Astrocyte of the cerebellum (primary cell): ENCODE measurements at regions not wholly inside any gene's neighbourhood (a gene's known extent, or its start where the extent isn't known, plus 50 kb on each side); places are given as distances from the start of the nearest gene placed in this dataset.
A peak's percentile ranks its signal among the peaks of the same experiment; 100 is the strongest.

Experiments used
- DNase-seq: peaks from one replicate; pipeline ENCODE4 v3.0.0-alpha.2; 2011; ENCODE audit warnings: low read depth
- H3K4me3 ChIP-seq: 2 replicates; pipeline ENCODE4 v1.5.1; 2011; ENCODE audit warnings: mild to moderate bottlenecking, low read depth, low read length, moderate library complexity
- in situ Hi-C: cut with HindIII; loops from 2 replicates; pipeline ENCODE4 v1.10.0; 2017; ENCODE audit warnings: low sequenced_read_pairs
- TF ChIP-seq, protein P1 (sequence below): IDR thresholded peaks from 2 replicates; pipeline ENCODE4 v1.5.1; 2012; ENCODE audit warnings: low read length, low read depth, moderate library complexity, mild to moderate bottlenecking; ENCODE audit errors: missing control alignments

GRCh38 chr11:33500861-33501479 is 199.7 kb downstream of the C11orf91 start:
- TF ChIP-seq, protein P1, sequence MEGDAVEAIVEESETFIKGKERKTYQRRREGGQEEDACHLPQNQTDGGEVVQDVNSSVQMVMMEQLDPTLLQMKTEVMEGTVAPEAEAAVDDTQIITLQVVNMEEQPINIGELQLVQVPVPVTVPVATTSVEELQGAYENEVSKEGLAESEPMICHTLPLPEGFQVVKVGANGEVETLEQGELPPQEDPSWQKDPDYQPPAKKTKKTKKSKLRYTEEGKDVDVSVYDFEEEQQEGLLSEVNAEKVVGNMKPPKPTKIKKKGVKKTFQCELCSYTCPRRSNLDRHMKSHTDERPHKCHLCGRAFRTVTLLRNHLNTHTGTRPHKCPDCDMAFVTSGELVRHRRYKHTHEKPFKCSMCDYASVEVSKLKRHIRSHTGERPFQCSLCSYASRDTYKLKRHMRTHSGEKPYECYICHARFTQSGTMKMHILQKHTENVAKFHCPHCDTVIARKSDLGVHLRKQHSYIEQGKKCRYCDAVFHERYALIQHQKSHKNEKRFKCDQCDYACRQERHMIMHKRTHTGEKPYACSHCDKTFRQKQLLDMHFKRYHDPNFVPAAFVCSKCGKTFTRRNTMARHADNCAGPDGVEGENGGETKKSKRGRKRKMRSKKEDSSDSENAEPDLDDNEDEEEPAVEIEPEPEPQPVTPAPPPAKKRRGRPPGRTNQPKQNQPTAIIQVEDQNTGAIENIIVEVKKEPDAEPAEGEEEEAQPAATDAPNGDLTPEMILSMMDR = no peak
- H3K4me3 ChIP-seq = no peak overlapping the region
- in situ Hi-C loops = no loop called here
- peak; percentile 57 for DNase-seq

GRCh38 chr11:33500332-33500731 is 200.3 kb downstream of the C11orf91 start:
- TF ChIP-seq, protein P1 = no peak
- in situ Hi-C loops = no loop called here
- no peak for DNase-seq
- no peak overlapping the region for H3K4me3 ChIP-seq

DNA sequence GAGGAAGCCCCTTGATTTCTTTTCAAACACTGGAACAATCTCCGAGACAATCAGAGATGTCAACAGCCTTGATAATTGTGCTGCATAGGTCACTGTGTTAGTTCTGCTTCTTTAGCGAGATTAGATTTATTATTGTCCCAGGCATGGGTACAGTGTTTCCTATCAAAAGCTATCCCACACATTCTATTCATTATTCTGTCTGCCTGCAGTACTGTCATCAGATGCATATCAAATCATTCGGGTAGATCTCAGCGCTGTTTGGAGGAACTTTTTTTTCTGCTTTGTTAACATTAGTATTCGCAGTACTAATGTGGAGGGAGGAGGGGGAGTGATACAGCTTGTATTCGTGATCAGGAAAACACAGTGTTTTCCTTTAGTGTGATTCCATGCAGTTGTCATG is 208.0 kb downstream of the C11orf91 start:
- no peak overlapping the region for H3K4me3 ChIP-seq
- in situ Hi-C loops = no loop called here
- no peak for DNase-seq
- TF ChIP-seq, protein P1 = no peak

DNA sequence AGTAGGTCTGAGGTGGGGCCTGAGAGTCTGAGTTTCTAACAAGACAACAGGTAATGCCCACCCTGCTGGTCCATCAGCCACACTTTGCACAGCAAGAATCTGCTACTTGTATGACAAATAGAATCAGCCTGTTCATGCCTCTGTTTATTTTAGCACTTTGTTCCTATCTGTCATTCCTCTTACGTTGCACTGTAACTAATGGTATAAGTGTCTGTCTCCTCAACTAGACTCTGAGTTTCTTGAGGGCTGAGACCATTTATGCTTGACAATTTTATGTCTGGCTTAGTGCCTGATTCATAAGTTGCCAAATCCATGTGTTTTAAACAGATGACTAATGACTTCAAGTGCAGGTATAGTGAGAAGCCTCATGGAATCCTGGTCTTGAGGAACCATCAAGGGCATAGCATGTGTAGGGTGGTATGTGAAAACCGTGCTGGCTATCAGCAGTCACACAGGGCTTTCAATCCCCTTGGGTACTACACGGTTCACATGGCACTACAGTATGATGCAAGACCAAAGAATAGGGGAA is 209.7 kb downstream of the C11orf91 start:
- no peak for DNase-seq
- no peak overlapping the region for H3K4me3 ChIP-seq
- in situ Hi-C loops = no loop called here
- TF ChIP-seq, protein P1 = no peak

GRCh38 chr11:33488971-33489370 is 211.7 kb downstream of the C11orf91 start:
- TF ChIP-seq, protein P1 = no peak
- no peak for DNase-seq
- in situ Hi-C loops = no loop called here
- no peak overlapping the region for H3K4me3 ChIP-seq

- no peak overlapping the region for H3K4me3 ChIP-seq
- DNase-seq = no peak
- in situ Hi-C loops = no loop called here
- TF ChIP-seq, protein P1 = no peak
Observed at GRCh38 chr11:33480626-33481025, 220.0 kb downstream of the C11orf91 start.
